ENCODE measurements at regions not wholly inside any gene's neighbourhood (a gene's known extent, or its start where the extent isn't known, plus 50 kb on each side); places are given as distances from the start of the nearest gene placed in this dataset.

GRCh38 chr13:55660851-55661250, 1479.9 kb upstream of the PRR20A start:
- TF ChIP-seq OSR1 (CRISPR knock-in tag; IDR thresholded peaks at IDR 0.05) (no peak), ZNF8 (CRISPR knock-in tag; IDR thresholded peaks at IDR 0.05) (no peak)
